Nephron (organoid): ENCODE measurements at regions not wholly inside any gene's neighbourhood (a gene's known extent, or its start where the extent isn't known, plus 50 kb on each side); places are given as distances from the start of the nearest gene placed in this dataset.

Source experiments
- H3K27ac Mint-ChIP-seq, 3 experiments: 2 replicates each; pipeline ENCODE4 v1.8.0; 2020; ENCODE audit warnings: mixed read lengths in 3 of 3, mild to moderate bottlenecking in 2 of 3, moderate library complexity in 1 of 3
- H3K27me3 Mint-ChIP-seq: 2 replicates; pipeline ENCODE4 v1.8.0; 2021; ENCODE audit warnings: low read depth, mild to moderate bottlenecking, moderate library complexity, mixed read lengths
- H3K36me3 Mint-ChIP-seq: 2 replicates; pipeline ENCODE4 v1.8.0; 2020; ENCODE audit warnings: low read depth, mixed read lengths
- H3K4me1 Mint-ChIP-seq: 2 replicates; pipeline ENCODE4 v1.8.0; 2020; ENCODE audit warnings: mixed read lengths
- H3K4me3 Mint-ChIP-seq, 3 experiments: 2 replicates each; pipeline ENCODE4 v1.8.0; 2020; ENCODE audit warnings: mild to moderate bottlenecking in 3 of 3, mixed read lengths in 3 of 3, moderate library complexity in 2 of 3
- H3K9me3 Mint-ChIP-seq: 2 replicates; pipeline ENCODE4 v1.8.0; 2020; ENCODE audit warnings: mixed read lengths
- TF ChIP-seq, protein P1 (sequence below), 3 experiments: fragments of 200-600 bp; sonication (generic); IDR thresholded peaks; one replicate each; pipeline ENCODE4 v1.5.0; 2021; ENCODE audit warnings: antibody characterized with exemption in 3 of 3; ENCODE audit not compliant: unreplicated experiment in 3 of 3

- H3K36me3 Mint-ChIP-seq = no peaks in the 10 kb centered on the region
- H3K4me1 Mint-ChIP-seq = no peaks in the 10 kb centered on the region
- no peak overlapping the region for H3K4me3 Mint-ChIP-seq
- H3K27me3 Mint-ChIP-seq = no peaks in the 10 kb centered on the region
- peaks cover 34% of the 10 kb centered on the region for H3K9me3 Mint-ChIP-seq
- no peak overlapping the region for H3K27ac Mint-ChIP-seq
- TF ChIP-seq, protein P1, sequence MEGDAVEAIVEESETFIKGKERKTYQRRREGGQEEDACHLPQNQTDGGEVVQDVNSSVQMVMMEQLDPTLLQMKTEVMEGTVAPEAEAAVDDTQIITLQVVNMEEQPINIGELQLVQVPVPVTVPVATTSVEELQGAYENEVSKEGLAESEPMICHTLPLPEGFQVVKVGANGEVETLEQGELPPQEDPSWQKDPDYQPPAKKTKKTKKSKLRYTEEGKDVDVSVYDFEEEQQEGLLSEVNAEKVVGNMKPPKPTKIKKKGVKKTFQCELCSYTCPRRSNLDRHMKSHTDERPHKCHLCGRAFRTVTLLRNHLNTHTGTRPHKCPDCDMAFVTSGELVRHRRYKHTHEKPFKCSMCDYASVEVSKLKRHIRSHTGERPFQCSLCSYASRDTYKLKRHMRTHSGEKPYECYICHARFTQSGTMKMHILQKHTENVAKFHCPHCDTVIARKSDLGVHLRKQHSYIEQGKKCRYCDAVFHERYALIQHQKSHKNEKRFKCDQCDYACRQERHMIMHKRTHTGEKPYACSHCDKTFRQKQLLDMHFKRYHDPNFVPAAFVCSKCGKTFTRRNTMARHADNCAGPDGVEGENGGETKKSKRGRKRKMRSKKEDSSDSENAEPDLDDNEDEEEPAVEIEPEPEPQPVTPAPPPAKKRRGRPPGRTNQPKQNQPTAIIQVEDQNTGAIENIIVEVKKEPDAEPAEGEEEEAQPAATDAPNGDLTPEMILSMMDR (IDR thresholded peaks at IDR 0.05; ENCODE audit: unreplicated experiment in 3 of 3) = no peak
These were observed 1271.1 kb upstream of the PRR20A start for GRCh38 chr13:55869648-55870047.

DNA sequence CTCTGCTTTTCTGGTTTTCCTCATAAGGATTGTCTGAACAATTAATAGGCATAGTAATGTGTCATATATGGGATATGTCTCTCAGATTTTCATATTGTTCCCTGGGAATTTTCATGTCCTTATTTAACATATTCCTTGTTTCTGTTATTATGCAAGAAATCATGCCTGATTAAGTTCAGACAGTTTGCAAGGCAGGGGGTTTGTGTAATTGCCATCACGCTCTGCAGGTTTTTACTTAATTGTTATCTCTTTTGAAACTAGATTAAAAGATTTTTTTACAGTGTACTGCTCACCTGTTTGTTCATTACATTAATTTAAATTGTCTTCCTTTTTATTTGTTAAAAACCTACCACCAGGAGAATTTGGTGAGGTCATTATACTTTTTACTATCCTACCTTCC lies 1253.2 kb upstream of the PRR20A start:
- Mint-ChIP-seq H3K36me3 (no peaks in the 10 kb centered on the region), H3K9me3 (peaks cover 5% of the 10 kb centered on the region), H3K27ac (no peak overlapping the region), H3K4me3 (no peak overlapping the region), H3K4me1 (no peaks in the 10 kb centered on the region), H3K27me3 (no peaks in the 10 kb centered on the region)
- TF ChIP-seq, protein P1 (IDR thresholded peaks at IDR 0.05; ENCODE audit: unreplicated experiment in 3 of 3) = no peak

- TF ChIP-seq, protein P1 (IDR thresholded peaks at IDR 0.05; ENCODE audit: unreplicated experiment in 3 of 3) = no peak
- peaks cover 2% of the 10 kb centered on the region for H3K9me3 Mint-ChIP-seq
- H3K27ac Mint-ChIP-seq = no peak overlapping the region
- H3K36me3 Mint-ChIP-seq = no peaks in the 10 kb centered on the region
- no peak overlapping the region for H3K4me3 Mint-ChIP-seq
- H3K27me3 Mint-ChIP-seq = no peaks in the 10 kb centered on the region
- H3K4me1 Mint-ChIP-seq = no peaks in the 10 kb centered on the region
These were observed 1247.2 kb upstream of the PRR20A start for GRCh38 chr13:55893540-55893939.

DNA sequence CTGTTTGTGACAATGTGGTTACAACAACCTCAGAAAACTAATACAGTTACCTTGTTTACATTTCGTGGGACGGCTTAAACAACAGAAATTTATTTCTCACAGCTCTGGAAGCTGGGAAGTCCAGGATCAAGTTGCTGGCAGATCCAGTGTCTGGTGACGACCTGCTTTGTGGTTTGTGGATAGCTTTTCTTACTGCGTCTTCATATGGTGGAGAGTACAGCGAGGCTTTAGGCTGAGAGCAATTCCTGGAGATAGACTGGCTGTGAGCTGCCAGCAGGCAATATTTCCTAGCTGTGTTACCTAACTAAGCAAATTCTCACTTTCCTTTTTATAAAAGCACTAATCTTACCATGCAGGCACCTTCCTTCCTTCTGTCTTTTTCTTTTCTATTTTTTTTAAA lies 1203.5 kb upstream of the PRR20A start:
- no peaks in the 10 kb centered on the region for H3K4me1 Mint-ChIP-seq
- no peaks in the 10 kb centered on the region for H3K27me3 Mint-ChIP-seq
- no peak overlapping the region for H3K27ac Mint-ChIP-seq
- TF ChIP-seq, protein P1 (IDR thresholded peaks at IDR 0.05; ENCODE audit: unreplicated experiment in 3 of 3) = no peak
- no peaks in the 10 kb centered on the region for H3K36me3 Mint-ChIP-seq
- no peaks in the 10 kb centered on the region for H3K9me3 Mint-ChIP-seq
- no peak overlapping the region for H3K4me3 Mint-ChIP-seq

- H3K36me3 Mint-ChIP-seq = no peaks in the 10 kb centered on the region
- no peaks in the 10 kb centered on the region for H3K27me3 Mint-ChIP-seq
- TF ChIP-seq, protein P1 (IDR thresholded peaks at IDR 0.05; ENCODE audit: unreplicated experiment in 3 of 3) = no peak
- no peaks in the 10 kb centered on the region for H3K9me3 Mint-ChIP-seq
- no peak overlapping the region for H3K27ac Mint-ChIP-seq
- no peaks in the 10 kb centered on the region for H3K4me1 Mint-ChIP-seq
- no peak overlapping the region for H3K4me3 Mint-ChIP-seq
These were observed 1192.5 kb upstream of the PRR20A start for GRCh38 chr13:55948175-55948574.

- peaks cover 2% of the 10 kb centered on the region for H3K9me3 Mint-ChIP-seq
- no peaks in the 10 kb centered on the region for H3K27me3 Mint-ChIP-seq
- TF ChIP-seq, protein P1 (IDR thresholded peaks at IDR 0.05; ENCODE audit: unreplicated experiment in 3 of 3) = no peak
- H3K4me1 Mint-ChIP-seq = no peaks in the 10 kb centered on the region
- no peak overlapping the region for H3K27ac Mint-ChIP-seq
- H3K4me3 Mint-ChIP-seq = no peak overlapping the region
- H3K36me3 Mint-ChIP-seq = no peaks in the 10 kb centered on the region
These were observed 1176.8 kb upstream of the PRR20A start for GRCh38 chr13:55963934-55964333.
